ENCODE measurements at regions not wholly inside any gene's neighbourhood (a gene's known extent, or its start where the extent isn't known, plus 50 kb on each side); places are given as distances from the start of the nearest gene placed in this dataset.
"Not testable (repeated sequence)": the region's sequence is repeated elsewhere in the genome, so short reads cannot be mapped to it uniquely, and the experiment has no call there.

DNA sequence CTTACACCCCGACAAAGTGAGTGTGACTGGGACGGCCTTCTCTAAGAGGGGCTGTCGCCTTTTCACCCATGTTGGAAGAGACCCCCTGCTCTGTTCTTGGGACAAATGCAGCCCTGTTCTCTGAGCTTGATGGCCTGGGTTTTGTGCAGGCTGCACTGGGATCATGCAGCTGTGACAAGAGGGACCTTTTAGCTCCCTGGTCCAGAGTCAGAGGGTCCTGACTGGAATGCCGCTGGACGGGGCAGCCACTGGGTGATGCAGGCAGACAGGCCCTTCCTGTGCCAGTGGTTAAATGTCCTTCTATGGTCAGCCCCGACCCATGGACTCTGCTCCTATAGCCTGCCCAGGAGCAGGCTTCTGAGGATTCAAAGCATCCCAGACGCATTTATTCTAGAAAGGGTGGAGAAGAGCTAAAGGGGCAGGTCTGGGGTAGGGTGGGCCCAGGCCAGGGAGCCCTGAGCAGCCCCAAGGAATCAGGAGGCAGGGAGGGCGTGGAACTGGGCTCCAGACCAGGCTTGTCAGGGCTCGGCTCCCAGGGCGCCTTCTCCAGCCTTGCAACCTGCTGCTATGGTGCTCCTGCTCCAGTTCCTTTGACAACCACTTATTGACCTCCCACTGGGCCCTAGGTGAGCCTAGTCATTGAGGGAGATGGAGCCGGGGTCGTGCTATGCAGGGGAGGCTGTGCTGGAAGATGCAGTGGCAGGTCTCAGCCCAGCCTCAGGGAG, 277.9 kb upstream of the HS6ST1 start:
- DNase-seq (ENCODE audit: low read depth) = no peak

DNA sequence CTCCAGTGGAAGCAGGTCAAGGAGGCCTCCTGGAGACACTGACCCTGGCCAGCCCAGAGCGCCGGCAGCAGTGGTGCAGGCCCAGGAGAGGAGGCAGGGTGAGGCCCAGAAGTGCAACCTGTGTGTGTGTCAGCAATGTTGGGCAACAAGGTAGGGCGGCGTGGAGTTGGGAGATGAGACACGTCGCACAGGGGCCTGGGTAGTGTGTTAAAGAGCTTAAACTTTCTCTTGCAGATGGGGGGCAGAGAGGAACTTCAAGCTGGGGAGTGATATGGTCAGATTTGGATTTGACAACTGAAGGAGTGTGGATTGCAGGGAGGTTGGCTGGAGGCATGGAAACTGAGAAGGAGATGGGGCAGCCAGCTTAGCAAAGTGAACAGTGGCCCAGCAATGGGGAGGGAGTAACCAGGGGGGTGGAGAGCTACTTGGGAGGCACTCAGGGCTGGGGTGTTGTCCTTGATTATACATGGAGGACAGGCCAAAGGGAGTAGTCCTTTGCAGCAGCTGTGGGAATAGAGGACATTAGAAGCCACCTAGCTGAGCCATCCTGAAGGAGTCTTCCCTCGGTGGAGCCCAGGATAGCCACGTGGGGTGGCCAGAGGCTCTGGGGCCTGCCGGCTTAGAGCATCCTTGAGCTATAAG, 278.6 kb upstream of the HS6ST1 start:
- no peak for DNase-seq (ENCODE audit: low read depth)

DNA sequence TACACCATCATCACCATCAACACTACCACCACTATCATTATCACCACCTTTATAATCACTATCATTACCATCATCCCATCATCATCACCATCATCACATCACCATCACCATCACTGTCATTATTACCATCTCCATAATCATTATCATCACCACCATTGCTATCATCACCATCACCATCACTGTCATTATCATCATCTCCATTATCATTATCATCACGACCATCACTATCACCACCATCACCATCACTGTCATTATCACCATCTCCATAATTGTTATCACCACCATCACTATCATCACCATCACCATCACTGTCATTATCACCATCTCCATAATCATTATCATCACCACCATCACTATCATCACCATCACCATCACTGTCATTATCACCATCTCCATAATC, 279.6 kb upstream of the HS6ST1 start:
- not testable (repeated sequence) for DNase-seq (ENCODE audit: low read depth)

DNA sequence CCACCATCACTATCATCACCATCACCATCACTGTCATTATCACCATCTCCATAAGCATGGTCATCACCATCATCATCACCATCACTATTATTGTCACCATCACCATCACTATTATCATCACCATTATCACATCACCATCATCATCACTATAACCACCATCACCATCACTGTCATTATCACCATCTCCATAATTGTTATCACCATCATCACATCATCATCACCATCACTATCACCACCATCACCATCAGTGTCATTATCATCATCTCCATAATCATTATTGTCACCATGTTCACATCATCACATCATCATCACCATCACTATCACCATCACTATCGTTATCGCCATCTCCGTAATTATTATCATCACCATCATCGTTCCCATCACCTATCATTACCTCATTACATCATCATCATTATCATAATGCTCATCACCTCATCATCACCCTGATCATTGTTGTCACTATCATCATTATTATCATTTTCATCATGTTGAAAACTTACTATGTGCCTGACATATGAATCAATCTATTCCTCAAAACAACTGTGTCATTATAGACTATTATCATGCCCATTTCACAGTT, 280.3 kb upstream of the HS6ST1 start:
- no peak for DNase-seq (ENCODE audit: low read depth)

DNA sequence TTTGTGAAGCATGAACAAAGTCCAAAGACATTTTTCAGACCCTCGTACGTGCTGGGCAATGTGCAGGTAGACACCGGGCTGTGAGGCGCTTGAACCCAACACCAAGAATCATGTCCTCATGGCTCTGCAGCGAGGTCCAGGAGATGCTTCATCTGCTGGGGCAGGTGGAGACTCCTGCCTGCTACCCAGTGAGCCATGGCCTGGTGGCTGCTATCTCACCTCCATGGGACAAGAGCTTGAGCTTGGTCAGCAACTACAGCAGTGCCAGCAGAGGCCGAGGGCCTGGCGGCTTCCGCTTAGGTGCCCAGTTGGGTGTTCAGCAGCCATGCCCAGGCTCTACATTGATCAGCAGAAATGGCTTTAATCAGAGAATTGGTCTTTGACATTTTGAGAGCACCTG, 281.0 kb upstream of the HS6ST1 start:
- no peak for DNase-seq (ENCODE audit: low read depth)

DNA sequence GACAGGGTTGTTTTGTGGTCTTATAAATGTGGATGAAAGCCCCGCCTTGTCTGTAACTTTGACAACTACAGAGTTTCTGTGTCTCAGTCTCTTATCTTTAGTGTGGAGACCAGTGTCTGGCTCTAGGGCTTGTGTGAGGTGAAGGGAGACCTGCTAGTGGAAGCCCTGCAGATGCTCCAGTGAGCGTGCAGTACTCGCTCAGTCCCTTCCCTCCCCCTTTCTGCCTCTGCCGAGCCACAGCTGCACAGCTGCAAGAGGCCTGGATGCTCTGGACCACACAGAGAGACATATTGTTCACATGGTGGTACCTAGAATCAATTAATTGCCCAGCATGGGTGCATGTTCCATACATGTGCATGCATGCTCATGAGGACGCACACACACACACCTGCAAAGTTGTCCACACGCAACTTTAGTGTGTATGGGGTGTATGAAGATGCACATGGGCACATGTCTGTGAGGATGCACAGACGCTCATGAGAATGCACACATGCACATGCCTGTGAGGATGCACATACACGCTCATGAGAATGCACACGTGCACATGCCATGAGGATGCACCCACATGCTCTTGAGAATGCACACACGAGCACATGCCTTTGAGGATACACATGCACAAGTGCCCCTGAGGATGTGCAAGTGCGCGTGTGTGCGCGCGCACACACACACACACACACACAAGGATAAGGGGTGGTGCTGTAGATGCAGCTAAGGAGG, 282.1 kb upstream of the HS6ST1 start:
- DNase-seq (ENCODE audit: low read depth) = no peak

DNA sequence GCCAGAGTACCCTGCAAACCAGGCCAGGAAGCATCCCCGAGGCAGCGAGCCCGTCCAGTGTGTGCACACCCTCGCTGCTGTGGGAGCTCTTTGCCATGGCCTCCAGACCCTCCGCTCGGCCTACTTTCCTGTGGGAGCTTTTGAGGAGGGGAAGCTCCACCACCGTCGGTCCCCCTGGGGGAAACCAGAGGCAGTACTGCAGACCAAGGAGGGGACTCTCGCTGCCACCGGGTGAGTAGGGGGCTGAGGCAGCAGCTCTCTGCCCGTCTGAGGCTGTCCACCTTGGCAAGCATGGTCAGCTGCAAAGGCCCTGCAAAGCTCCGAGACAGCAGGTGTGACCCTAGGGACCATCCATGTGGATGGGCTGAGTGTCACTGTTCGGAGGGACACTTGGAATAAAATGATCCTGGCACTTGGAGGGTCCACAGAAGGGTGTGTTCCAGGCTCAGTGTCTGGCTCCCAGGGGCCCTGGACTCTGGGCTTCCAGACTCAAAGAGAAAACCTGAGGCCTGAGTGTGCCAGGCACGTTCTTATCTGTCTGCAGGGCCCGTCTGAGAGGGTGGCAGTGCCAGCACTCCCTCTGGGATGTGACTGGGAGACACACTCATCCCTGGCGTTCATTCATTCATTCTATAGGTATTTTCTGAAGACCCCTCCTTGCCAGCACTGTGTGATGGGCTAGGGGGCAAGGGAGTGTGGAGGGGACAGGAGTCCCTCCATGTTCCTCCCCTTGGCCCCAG, 282.8 kb upstream of the HS6ST1 start:
- DNase-seq (ENCODE audit: low read depth) = no peak

DNA sequence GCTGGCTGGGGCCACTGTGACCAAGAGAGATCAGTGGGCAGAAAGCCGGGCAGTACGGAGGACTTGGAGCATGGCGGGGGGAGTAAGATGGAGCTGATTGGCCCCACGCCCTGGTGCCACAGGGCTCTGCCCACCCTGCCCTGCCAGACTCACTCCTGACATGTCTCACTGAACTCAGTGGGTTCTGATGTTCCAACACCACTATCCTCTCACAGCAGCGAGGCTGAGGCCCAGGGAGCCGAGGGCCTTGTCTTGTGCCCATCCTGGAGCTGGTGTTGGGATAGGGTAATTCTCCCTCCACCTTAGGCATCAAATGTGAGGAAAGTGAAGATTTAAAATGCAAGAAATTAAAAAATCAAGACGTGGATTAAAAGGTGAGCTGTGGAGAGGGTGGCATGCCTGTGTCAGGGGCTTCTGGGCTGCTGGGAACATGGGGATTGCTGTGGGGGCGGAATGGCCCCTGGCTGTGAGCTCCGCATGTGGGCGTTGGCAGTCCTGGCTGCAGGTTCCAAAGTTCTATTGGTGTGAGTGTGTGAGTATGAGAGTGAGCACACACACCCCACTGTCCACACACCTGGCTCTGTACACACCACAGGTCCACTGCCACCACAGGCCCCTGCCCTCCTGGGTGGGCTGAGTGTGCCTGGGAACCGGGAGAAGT, 283.5 kb upstream of the HS6ST1 start:
- DNase-seq (ENCODE audit: low read depth) = no peak

DNA sequence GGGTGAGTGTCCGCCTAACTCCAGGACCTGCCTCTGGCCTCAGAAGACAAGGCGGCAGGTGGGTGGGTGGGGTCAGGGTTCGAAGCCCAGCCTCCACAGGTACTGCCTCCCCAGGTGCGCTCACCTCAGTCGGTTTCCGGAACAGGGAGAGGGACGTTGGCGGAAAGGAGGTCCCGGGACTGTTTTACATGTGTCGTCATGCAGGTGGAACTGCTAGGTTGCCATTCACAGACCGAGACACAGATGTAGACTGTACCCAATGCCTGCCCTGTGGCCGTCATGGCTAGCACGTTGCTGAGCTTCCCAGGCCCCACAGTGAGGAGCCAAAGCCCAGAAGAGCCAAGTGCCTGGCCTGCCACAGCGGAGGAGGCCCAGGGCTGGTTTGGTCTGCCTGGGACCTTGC, 284.0 kb upstream of the HS6ST1 start:
- DNase-seq (ENCODE audit: low read depth) = no peak

DNA sequence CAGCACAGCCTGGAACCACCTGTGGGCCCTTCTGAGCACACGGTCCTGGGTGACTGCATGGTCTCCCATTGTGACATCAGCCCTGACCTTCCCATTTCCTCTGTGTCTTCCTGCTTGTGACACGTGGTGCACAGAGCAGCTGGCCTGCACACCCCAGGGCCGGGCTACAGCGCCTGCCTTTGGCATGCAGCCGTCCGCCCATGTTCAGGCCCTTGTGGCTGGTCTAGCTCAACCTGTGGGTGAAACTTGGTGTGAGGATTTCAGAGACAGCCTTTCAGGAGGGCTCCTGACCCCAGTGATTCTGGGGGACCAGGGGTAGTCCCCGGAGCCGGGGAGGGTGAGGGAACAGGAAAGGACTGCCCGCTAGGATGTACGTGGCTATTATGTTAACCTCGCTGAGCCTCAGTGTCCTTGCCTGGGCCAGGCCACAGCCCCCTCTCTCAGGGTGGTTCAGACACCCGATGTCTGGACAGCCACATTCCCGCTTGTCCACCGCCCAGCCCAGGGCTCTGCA, 284.8 kb upstream of the HS6ST1 start:
- DNase-seq (ENCODE audit: low read depth) = no peak

DNA sequence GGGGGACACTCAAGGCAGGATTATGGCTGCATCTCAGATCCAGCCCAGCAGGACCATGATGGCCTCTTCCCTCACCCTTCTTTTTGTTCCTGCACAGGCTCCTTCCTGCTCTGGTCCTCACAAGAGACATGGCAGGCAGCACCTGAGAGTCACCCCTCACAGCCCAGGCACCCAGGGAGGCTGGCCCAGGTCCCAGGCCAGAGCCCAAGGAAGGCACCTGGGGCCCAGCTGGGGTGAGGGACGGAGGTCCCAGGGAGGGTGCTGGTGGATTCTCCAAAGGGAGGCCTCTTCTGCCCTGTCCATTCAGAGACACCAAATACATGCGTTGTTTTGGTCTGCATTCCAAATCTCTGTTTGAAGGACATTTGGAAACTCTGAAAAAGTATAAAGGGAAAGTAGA, 285.4 kb upstream of the HS6ST1 start:
- DNase-seq (ENCODE audit: low read depth) = no peak

DNA sequence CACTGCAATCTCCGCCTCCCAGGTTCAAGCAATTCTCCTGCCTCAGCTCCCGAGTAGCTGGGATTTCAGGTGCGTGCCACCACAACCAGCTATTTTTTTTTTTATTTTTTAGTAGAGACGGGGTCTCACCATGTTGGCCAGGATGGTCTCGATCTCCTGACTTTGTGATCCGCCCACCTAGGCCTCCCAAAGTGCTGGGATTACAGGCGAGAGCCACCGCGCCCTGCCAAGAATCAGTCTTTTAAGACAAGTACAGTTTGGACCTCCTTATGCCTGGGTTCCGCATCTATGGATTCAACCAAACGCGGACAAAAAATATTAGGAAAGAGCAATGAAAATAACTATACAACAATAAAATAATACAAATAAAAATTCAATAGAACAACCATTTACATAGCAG, 285.9 kb upstream of the HS6ST1 start:
- DNase-seq (ENCODE audit: low read depth) = not testable (repeated sequence)

DNA sequence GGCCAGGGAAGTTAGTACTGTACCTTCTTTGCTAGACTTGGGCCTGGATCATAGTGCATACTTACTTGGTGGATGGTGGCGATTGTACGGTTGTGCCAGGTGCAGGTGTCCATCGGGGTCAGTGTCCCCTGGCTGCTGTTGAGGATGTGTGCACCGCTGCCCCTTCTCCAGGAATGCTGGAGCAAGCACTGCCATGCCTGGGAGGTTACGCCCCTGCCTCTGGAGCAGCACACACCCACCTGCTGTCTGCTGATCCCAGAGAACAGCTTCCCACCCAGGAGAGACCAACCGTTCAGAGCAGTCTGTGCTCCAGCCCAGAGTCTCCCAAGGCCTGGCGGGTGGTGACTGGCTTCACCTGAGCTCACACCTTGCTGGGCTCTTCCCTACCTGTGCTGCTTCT, 286.8 kb upstream of the HS6ST1 start:
- DNase-seq (ENCODE audit: low read depth) = no peak

DNA sequence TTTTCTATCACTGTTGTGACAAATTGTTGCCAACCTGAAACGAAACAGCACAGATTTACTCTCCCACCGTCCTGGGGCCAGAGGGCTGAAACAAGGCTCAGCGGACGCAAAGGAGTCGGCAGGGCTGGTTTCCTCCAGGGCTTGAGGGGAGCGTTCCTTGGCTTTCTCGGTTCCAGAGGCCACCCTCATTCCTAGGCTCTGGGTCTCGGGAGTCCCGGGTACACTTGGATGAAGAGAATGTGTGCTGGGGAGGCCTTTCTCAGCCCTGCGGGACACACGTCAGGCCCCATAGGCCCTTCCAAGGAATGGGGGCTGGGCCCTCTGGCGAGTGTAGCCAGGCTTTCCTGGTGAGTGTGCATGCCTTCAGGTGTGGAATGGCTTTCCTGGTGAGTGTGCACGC, 287.3 kb upstream of the HS6ST1 start:
- DNase-seq (ENCODE audit: low read depth) = no peak

DNA sequence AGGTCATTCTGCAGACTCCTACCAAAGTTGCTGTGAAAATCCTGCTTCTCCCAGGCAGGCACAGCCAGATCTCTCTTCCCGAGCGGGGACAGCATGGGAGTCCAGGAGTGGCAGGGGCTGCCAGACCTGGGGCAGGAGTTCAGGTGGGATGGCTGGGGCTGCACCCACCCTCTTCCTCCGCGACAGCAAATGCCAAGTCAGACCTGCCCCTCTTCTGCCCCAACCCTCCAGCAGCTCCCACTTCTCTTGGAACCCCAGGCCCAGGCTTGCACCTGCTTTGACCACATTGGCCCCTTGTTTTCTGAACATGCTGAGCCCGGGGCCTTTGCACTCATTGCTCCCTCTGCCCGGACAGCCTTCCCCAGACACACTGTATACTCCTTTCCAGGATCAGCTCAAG, 288.2 kb upstream of the HS6ST1 start:
- DNase-seq (ENCODE audit: low read depth) = no peak

DNA sequence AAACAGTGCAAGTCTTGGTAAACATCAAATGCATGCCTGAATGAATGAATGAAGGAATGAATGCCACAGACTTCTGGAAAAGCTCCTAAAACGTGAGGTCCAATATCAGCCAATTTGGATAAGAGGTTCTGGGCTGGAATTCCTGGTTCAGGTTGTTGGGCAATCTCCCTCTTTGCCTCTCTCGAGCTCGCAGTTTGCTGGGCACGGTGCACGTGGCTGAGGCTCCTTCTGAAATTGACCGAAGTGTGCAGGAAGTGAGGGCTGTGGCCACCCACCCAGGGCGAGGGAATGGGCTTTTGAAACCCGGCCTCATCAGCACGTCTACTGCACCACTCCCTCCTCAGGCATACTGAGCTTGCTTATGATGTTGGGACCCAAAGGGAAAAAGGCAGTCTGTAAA, 288.8 kb upstream of the HS6ST1 start:
- DNase-seq (ENCODE audit: low read depth) = no peak

DNA sequence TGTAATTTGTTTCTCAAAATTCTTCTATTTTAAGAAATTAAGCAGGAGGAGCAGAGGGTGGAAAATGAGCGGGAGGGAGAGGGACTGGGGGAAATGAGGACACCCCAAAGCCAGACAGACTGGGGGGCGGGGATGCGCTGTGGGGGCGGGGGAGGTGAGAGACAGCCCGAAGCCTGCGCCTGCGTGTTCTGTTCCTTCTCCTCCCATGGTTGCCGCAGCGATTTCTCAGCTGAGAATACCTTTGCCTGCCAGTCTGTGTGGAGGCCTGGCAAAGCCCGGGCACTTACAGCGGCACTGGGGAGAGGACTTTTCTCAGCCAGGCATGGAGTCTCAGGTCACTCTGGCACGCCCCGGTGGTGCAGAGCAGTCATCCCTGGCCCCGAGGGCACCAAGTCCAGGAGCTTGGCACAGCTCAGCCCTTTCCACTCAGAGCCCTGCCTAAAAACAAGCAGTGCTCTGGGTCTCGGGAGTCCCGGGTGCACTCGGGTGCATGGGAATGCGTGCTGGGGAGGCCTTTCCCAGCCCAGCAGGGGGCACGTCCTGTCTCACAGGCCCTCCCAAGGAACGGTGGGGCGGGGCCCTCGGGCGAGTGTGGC, 289.3 kb upstream of the HS6ST1 start:
- DNase-seq (ENCODE audit: low read depth) = peak; percentile 31

DNA sequence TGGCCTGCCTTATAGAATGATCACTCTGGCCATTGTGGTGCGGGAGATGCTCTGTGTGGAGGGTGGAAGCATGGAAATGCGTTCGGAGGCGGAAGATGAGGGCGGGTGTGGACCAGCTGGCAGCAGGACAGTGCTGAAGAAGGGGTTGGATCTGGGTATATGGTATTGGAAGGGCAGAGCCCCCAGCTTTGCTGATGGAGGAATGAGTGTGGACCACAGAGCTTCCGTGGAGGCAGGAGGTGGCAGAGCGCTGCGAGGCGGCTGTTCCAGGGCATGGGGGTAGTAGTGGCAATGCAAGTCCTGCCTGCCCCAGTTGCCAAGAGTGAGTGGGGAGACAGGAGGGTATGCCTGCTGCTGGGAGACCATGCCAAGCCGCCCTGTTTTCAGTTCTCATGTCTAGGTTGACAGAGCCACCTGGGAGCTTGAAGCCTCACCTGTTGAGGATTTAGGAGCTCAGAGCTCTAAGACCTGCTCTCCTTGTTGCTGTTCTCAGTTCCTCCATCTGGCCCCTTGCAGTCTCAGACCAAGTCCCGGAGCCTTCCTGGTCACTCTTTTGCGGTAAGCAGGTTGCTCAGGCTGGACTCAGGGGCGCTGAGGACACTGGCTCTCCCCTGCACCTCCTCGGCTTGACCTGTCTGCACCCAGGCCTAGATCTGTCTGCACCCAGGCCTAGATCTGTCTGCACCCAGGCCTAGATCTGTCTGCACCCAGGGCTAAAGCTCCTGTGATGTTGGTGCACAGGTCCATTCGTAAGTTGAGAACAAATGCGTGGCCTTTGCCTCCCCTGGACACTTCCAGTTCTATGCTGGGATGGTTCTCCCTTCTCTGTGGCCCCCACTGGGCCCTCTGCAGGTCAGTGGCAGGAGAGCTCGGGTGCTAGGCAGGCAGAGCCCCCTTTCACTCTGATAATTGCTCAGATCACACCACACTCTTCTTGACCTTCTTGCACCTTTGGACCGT, 290.5 kb upstream of the HS6ST1 start:
- DNase-seq (ENCODE audit: low read depth) = no peak

DNA sequence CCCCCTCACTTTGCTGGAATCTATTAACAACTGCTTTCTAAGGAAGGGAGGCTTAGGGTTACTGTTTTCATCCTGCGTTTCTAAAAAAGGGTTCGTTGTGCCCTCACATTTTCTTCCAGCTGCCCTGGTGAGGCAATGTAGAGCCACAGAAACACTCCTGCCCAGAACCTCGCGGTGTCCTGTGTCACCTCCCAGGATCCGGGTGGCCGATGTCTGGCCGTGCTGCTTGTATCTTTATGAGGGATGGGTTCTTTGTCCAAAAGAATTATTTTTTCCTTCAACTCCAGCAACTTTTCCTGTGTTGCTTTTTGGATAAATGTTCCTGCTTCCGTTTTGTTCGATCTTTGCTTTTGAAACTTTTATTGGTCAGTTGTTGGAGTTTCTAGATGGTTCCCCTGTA, 291.8 kb upstream of the HS6ST1 start:
- DNase-seq (ENCODE audit: low read depth) = no peak
